GM12873 (cell line): ENCODE measurements at regions not wholly inside any gene's neighbourhood (a gene's known extent, or its start where the extent isn't known, plus 50 kb on each side); places are given as distances from the start of the nearest gene placed in this dataset.

Experiments used
- TF ChIP-seq, protein P1 (sequence below): IDR thresholded peaks from 2 replicates; pipeline ENCODE4 v1.5.1; 2012; ENCODE audit warnings: low read depth, mild to moderate bottlenecking, moderate library complexity, low read length, control low read depth; ENCODE audit not compliant: insufficient read depth; ENCODE audit errors: missing control alignments

DNA sequence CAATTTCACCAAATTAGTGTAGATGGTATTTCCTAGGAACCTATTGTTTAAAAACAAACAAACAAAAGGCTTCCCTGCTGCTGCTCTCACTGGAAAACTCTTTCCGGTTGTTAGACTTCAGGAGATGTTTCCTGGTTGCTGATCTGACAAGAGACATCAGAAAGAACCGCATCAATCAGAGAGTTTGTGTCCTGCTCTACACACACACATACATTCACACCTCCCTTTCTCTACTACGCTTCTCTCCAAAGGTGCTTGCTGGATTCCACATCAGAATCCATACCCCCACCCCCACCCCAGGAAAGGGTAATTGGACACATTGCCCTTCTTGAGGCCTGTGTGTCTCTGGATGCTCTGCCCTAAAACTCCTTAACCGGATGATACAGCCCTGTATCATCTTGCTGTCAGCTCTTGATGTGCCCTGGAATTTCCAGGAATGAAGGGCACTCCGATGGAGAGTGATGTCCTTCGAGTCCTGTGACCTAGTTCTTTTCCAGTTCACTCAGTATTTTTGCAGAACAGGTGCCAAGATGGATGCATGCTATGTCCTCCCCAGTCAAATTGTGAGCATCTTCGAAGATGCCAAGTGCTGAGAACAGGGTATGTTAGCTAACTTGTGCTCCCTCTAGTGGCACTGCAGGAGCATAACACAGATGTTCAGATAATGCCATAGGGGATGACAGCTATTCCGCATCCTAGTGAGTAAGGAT is 113.7 kb upstream of the SLC35F3 start:
- TF ChIP-seq, protein P1, sequence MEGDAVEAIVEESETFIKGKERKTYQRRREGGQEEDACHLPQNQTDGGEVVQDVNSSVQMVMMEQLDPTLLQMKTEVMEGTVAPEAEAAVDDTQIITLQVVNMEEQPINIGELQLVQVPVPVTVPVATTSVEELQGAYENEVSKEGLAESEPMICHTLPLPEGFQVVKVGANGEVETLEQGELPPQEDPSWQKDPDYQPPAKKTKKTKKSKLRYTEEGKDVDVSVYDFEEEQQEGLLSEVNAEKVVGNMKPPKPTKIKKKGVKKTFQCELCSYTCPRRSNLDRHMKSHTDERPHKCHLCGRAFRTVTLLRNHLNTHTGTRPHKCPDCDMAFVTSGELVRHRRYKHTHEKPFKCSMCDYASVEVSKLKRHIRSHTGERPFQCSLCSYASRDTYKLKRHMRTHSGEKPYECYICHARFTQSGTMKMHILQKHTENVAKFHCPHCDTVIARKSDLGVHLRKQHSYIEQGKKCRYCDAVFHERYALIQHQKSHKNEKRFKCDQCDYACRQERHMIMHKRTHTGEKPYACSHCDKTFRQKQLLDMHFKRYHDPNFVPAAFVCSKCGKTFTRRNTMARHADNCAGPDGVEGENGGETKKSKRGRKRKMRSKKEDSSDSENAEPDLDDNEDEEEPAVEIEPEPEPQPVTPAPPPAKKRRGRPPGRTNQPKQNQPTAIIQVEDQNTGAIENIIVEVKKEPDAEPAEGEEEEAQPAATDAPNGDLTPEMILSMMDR = peak; percentile 97

DNA sequence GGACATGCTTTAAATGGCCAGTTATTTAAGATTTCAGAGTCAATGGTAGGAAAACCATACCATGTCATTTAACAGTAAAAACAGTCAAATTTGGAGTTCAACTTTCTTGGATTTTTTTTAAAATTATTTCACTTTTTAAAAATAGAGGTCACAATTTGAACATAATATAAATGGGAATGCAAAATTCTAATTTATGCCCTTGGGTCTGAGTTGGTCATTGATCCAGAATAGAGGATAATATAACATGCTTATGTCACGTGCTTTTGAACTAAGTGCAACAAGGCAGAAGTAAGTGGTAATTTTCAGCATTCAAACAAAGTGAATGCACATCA is 113.1 kb upstream of the SLC35F3 start:
- TF ChIP-seq, protein P1 = no peak

DNA sequence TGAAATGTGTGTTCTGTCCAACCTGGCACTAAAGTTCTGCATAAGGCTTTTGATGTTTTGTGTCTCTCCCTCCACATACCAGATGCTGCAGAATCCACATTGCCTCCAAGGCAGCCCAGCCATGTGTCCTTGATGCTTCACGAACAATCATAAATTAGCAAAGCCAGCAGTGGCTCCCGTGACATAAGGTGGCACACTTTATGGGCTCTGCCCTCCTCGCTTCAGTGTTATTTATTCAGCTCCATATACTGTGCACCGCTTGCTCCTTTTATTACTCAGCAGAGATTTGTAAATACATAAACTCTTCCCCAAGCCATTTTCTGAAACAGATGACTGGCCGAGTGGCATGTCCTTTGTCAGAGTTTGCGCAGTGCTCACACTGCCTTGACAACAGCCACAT is 112.8 kb upstream of the SLC35F3 start:
- TF ChIP-seq, protein P1 = no peak

DNA sequence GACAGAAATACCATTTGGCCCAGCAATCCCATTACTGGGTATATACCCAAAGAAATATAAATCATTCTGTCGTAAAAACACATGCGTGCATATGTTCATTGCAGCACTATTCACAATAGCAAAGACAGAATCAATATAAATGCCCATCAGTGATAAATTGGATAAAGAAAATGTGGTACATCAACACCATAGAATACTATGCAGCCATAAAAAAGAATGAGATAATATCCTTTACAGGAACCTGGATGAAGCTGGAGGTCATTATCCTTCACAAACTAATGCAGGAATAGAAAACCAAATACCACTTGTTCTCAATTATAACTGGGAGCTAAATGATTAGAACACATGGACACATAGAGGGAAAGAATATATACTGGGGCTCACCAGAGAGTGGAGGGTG is 109.6 kb upstream of the SLC35F3 start:
- TF ChIP-seq, protein P1 = no peak

DNA sequence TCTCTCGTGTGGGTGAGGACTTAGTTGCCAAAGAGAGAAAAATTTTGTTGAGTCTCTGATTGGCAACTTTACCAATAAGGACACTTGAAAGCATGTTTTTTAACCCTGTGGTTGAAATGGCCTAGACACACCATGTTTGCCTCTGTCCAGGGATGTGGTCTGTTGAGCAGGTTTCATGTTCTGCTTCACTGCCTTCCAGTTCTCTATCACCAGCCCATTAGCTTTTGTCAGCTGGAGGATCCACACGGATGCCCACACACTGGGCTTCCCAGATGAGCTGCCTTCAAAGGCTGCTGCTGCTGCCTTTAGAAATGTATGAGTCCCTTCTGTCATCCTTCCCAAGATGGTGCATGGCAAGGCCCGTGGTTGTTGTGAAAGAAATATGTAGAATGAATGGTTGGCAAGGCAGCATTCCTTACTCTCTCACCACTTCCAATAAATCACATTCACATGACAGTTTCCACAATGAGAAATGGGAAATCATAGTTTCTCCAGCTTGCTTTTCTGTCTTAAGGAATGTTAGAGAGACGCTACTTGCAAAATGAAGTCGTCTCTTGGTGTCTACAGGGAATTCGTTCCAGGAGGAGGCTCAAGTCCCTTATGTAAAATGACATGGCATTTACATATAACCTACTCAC is 108.2 kb upstream of the SLC35F3 start:
- TF ChIP-seq, protein P1 = no peak

DNA sequence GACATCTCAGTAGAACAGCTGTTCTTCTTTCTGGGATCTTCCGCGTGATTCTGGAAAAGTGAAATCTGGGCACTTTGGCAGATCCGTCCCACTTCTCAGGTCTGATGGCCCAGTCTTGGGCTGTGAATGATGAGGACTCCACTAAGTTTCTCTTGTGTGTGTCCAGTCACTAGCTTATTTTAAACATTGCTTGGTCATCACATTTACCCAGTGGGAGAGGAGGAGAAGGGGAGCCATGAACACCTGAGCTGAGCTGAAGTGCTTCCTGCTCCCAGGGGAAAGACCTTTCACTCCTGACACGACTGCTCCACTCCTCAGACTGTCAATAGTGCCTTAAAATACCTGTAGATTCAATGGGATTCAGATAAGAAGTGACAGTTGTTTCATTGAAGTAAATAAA is 101.9 kb upstream of the SLC35F3 start:
- TF ChIP-seq, protein P1 = no peak

DNA sequence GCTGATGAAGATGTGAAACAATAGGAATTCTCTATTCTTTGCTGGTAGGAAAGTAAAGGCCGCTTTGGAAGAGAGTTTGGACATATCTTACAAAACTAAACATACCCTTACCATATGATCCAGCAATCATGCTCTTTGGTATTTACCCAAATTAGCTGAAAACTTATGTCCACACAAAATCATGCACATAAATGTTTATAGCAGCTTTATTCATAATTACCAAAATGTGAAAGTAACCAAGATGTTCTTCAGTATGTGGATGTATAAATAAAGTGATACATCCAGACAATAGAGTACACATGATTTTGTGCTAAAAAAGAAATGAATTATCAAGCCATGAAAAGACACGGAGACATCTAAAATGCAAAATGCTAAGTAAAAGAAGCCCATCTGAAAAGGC is 98.7 kb upstream of the SLC35F3 start:
- TF ChIP-seq, protein P1 = no peak
